ENCODE measurements at regions not wholly inside any gene's neighbourhood (a gene's known extent, or its start where the extent isn't known, plus 50 kb on each side); places are given as distances from the start of the nearest gene placed in this dataset.

GRCh38 chr18:27778441-27778840, 398.5 kb downstream of the CDH2 start:
- no peak overlapping the region for H3K4me3 ChIP-seq
- no peaks in the 10 kb centered on the region for H3K4me1 ChIP-seq
- no peaks in the 10 kb centered on the region for H3K27me3 ChIP-seq
- H3K27ac ChIP-seq = no peak overlapping the region
- DNase-seq (no peak), ATAC-seq (no peak)
- intact Hi-C loops (cut with DNase I) = no loop called here
- no peaks in the 10 kb centered on the region for H3K9me3 ChIP-seq
- no peak for TF ChIP-seq CTCF (IDR thresholded peaks at IDR 0.05)
- no peaks in the 10 kb centered on the region for H3K36me3 ChIP-seq

- TF ChIP-seq CTCF (IDR thresholded peaks at IDR 0.05) = no peak
- H3K4me1 ChIP-seq = no peaks in the 10 kb centered on the region
- intact Hi-C loops (cut with DNase I) = no loop called here
- H3K36me3 ChIP-seq = no peaks in the 10 kb centered on the region
- H3K27me3 ChIP-seq = no peaks in the 10 kb centered on the region
- H3K4me3 ChIP-seq = no peak overlapping the region
- H3K27ac ChIP-seq = no peak overlapping the region
- no peak for ATAC-seq
- no peak for DNase-seq
- H3K9me3 ChIP-seq = no peaks in the 10 kb centered on the region
These were observed 404.8 kb downstream of the CDH2 start for GRCh38 chr18:27772081-27772480.

GRCh38 chr18:27771571-27771970, 405.4 kb downstream of the CDH2 start:
- no peak for TF ChIP-seq CTCF (IDR thresholded peaks at IDR 0.05)
- no peaks in the 10 kb centered on the region for H3K9me3 ChIP-seq
- H3K36me3 ChIP-seq = no peaks in the 10 kb centered on the region
- H3K4me3 ChIP-seq = no peak overlapping the region
- intact Hi-C loops (cut with DNase I) = no loop called here
- no peak for DNase-seq
- H3K4me1 ChIP-seq = no peaks in the 10 kb centered on the region
- H3K27ac ChIP-seq = no peak overlapping the region
- no peak for ATAC-seq
- no peaks in the 10 kb centered on the region for H3K27me3 ChIP-seq

- intact Hi-C loops (cut with DNase I) = no loop called here
These were observed 407.8 kb downstream of the CDH2 start for GRCh38 chr18:27769152-27769551.

GRCh38 chr18:27763936-27764335, 413.0 kb downstream of the CDH2 start:
- Histone ChIP-seq H3K27ac (no peak overlapping the region), H3K36me3 (no peaks in the 10 kb centered on the region), H3K4me1 (no peaks in the 10 kb centered on the region), H3K9me3 (no peaks in the 10 kb centered on the region), H3K27me3 (no peaks in the 10 kb centered on the region), H3K4me3 (no peak overlapping the region)
- no peak for TF ChIP-seq CTCF (IDR thresholded peaks at IDR 0.05)
- DNase-seq = no peak
- intact Hi-C loops (cut with DNase I) = no loop called here
- no peak for ATAC-seq

More at GRCh38 chr18:27769152-27769551, 407.8 kb downstream of the CDH2 start:
- Histone ChIP-seq H3K27me3 (no peaks in the 10 kb centered on the region), H3K9me3 (no peaks in the 10 kb centered on the region), H3K4me3 (no peak overlapping the region), H3K36me3 (no peaks in the 10 kb centered on the region), H3K27ac (no peak overlapping the region), H3K4me1 (no peaks in the 10 kb centered on the region)
- ATAC-seq = no peak
- TF ChIP-seq CTCF (IDR thresholded peaks at IDR 0.05) = no peak
- no peak for DNase-seq

GRCh38 chr18:27763341-27763740, 413.6 kb downstream of the CDH2 start:
- Histone ChIP-seq H3K36me3 (no peaks in the 10 kb centered on the region), H3K4me3 (no peak overlapping the region), H3K9me3 (no peaks in the 10 kb centered on the region), H3K4me1 (no peaks in the 10 kb centered on the region), H3K27me3 (no peaks in the 10 kb centered on the region), H3K27ac (no peak overlapping the region)
- intact Hi-C loops (cut with DNase I) = no loop called here
- ATAC-seq (no peak), DNase-seq (no peak)
- TF ChIP-seq CTCF (IDR thresholded peaks at IDR 0.05) = no peak
